Skeletal muscle satellite cell (primary cell): ENCODE measurements at regions not wholly inside any gene's neighbourhood (a gene's known extent, or its start where the extent isn't known, plus 50 kb on each side); places are given as distances from the start of the nearest gene placed in this dataset.

ENCODE experiments used
- H3K27me3 ChIP-seq: 2 replicates; pipeline ENCODE4 v1.7.0; 2013; ENCODE audit warnings: low read length; ENCODE audit not compliant: control insufficient read depth, insufficient read depth
- H3K36me3 ChIP-seq: 2 replicates; pipeline ENCODE4 v1.7.0; 2013; ENCODE audit warnings: mild to moderate bottlenecking, control low read depth, low read length; ENCODE audit not compliant: insufficient read depth
- H3K4me1 ChIP-seq: 2 replicates; pipeline ENCODE4 v1.7.0; 2013; ENCODE audit warnings: low read length; ENCODE audit not compliant: control insufficient read depth, insufficient read depth
- H3K4me2 ChIP-seq: 2 replicates; pipeline ENCODE4 v1.7.0; 2013; ENCODE audit warnings: mild to moderate bottlenecking, low read length
- H3K4me3 ChIP-seq: 2 replicates; pipeline ENCODE4 v1.7.0; 2013; ENCODE audit warnings: low read length
- H3K9ac ChIP-seq: 2 replicates; pipeline ENCODE4 v1.7.0; 2013; ENCODE audit warnings: mild to moderate bottlenecking, low read depth, low read length, moderate library complexity
- H3K9me3 ChIP-seq: replicated peaks from 2 replicates; pipeline ENCODE4 v1.7.0; 2013; ENCODE audit warnings: mild to moderate bottlenecking, control low read depth, low read length

GRCh38 chr6:4394786-4395185 lies 259.4 kb upstream of the ECI2 start:
- H3K4me2 ChIP-seq, result no peak overlapping the region
- no peaks in the 10 kb centered on the region for H3K36me3 ChIP-seq
- no peak overlapping the region for H3K9ac ChIP-seq
- H3K4me1 ChIP-seq, result peaks cover 7% of the 10 kb centered on the region
- no peaks in the 10 kb centered on the region for H3K9me3 ChIP-seq
- no peaks in the 10 kb centered on the region for H3K27me3 ChIP-seq
- no peak overlapping the region for H3K4me3 ChIP-seq

DNA sequence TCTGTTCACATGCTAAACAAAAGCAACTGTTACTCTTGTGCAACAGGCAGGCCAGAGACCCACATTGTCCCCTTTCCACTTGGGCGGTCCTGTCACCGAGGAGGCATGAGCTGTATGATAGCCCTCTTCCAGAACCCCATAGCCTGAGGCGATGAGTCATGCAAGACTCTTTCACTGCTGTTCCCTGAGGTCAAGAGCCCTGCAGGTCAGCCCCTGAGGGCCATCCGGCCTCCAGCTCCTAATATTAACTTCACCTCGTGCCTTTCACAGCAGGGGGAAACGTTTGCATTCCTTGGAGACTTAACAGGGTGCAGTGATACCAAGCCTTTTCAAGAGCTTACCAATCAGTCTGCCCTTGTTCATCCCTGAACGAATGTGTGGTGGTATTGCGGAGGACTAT lies 253.3 kb upstream of the ECI2 start:
- no peak overlapping the region for H3K9ac ChIP-seq
- peaks cover 10% of the 10 kb centered on the region for H3K9me3 ChIP-seq
- H3K27me3 ChIP-seq, result no peaks in the 10 kb centered on the region
- no peaks in the 10 kb centered on the region for H3K4me1 ChIP-seq
- no peak overlapping the region for H3K4me2 ChIP-seq
- no peak overlapping the region for H3K4me3 ChIP-seq
- no peaks in the 10 kb centered on the region for H3K36me3 ChIP-seq

DNA sequence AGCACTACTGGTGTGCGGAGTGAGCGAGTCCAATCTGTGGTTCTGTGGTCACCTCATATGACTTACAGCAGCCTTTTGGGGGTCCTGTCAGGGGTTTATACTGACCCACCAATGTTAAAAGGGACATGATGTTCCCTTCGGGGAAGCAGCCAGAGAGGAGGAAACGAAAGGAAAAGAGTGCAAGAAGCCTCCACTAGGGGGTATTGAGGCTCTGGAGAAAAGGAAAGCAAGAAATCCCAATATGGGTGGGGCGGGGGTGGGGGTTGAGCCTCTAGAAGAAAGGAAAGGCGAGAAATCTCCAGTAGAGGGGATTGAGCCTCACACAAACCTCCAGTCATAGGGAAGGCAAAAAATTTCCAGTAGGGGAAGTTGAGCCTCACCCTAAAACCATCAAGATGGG lies 249.3 kb upstream of the ECI2 start:
- H3K9ac ChIP-seq, result no peak overlapping the region
- no peaks in the 10 kb centered on the region for H3K27me3 ChIP-seq
- no peak overlapping the region for H3K4me2 ChIP-seq
- H3K4me3 ChIP-seq, result no peak overlapping the region
- no peaks in the 10 kb centered on the region for H3K4me1 ChIP-seq
- peaks cover 11% of the 10 kb centered on the region for H3K9me3 ChIP-seq
- no peaks in the 10 kb centered on the region for H3K36me3 ChIP-seq

DNA sequence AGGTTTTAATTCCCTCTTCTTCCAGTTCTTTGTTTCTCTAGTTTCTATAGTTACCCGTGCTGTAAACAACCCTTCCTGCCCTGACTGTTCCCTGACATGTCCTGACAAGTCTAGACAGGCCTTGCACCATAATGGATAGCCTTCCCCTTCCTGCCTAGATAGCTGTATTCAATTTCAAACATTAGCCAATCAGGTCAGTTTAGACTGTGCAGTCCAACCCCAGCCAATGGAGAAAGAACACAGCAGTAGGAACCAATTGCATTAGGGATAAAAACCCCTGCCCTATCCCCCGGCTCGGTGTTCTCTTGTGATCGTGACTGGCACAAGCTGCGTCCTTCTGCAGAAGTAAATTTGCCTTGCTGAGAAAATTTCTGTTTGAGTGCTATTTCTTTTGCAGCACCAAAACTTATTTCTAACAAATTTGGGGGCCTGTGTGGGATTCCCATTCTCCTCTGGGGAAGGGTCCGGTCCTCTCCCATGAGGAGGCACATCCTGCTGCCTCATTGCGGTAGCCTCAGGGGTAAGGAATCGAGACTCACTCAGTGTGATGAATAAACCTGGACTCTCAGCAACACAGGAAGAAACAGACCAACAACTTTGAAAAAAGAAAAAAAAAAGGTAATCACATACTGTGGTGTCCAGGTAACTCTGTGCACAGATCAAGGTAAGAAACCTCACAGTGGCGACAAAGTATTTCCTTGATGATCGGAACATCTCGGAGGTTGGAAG lies 248.7 kb upstream of the ECI2 start:
- Histone ChIP-seq H3K36me3 (no peaks in the 10 kb centered on the region), H3K4me2 (no peak overlapping the region), H3K4me3 (no peak overlapping the region), H3K9me3 (peaks cover 11% of the 10 kb centered on the region), H3K9ac (no peak overlapping the region), H3K4me1 (no peaks in the 10 kb centered on the region), H3K27me3 (no peaks in the 10 kb centered on the region)

- H3K4me2 ChIP-seq, result no peak overlapping the region
- peaks cover 2% of the 10 kb centered on the region for H3K27me3 ChIP-seq
- no peaks in the 10 kb centered on the region for H3K4me1 ChIP-seq
- no peaks in the 10 kb centered on the region for H3K36me3 ChIP-seq
- H3K9ac ChIP-seq, result no peak overlapping the region
- peaks cover 11% of the 10 kb centered on the region for H3K9me3 ChIP-seq
- no peak overlapping the region for H3K4me3 ChIP-seq
Measured at GRCh38 chr6:4382362-4382853, 247.0 kb upstream of the ECI2 start.

GRCh38 chr6:4381381-4381780 lies 246.0 kb upstream of the ECI2 start:
- no peak overlapping the region for H3K4me3 ChIP-seq
- H3K4me1 ChIP-seq, result no peaks in the 10 kb centered on the region
- H3K9ac ChIP-seq, result no peak overlapping the region
- no peak overlapping the region for H3K4me2 ChIP-seq
- no peaks in the 10 kb centered on the region for H3K36me3 ChIP-seq
- H3K27me3 ChIP-seq, result peaks cover 9% of the 10 kb centered on the region
- H3K9me3 ChIP-seq, result peaks cover 11% of the 10 kb centered on the region

GRCh38 chr6:4380881-4381281 lies 245.5 kb upstream of the ECI2 start:
- no peak overlapping the region for H3K4me3 ChIP-seq
- no peaks in the 10 kb centered on the region for H3K36me3 ChIP-seq
- no peaks in the 10 kb centered on the region for H3K4me1 ChIP-seq
- H3K9ac ChIP-seq, result no peak overlapping the region
- H3K4me2 ChIP-seq, result no peak overlapping the region
- peaks cover 11% of the 10 kb centered on the region for H3K9me3 ChIP-seq
- H3K27me3 ChIP-seq, result peaks cover 9% of the 10 kb centered on the region

DNA sequence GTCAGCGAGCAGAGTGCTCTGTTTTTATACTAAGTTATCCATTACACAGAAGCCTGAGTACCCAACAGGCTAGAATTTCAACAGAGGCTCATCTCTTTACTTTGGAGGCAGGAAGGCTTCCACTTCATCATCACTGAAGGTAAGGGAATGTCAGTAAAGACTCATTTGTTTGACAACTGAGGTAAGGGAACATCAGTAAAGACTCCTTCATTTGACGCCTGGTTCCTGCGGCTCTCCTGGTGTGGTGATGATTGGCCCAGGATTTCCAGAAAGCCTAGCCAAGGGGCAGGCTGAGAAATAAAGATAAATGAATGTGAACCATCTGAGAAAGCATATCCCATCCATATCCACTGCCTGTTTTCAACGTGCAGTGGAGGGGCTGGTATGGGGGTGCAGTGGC lies 244.6 kb upstream of the ECI2 start:
- peaks cover 9% of the 10 kb centered on the region for H3K27me3 ChIP-seq
- no peak overlapping the region for H3K4me2 ChIP-seq
- H3K4me1 ChIP-seq, result no peaks in the 10 kb centered on the region
- H3K9me3 ChIP-seq, result peaks cover 11% of the 10 kb centered on the region
- no peak overlapping the region for H3K9ac ChIP-seq
- H3K36me3 ChIP-seq, result no peaks in the 10 kb centered on the region
- no peak overlapping the region for H3K4me3 ChIP-seq

DNA sequence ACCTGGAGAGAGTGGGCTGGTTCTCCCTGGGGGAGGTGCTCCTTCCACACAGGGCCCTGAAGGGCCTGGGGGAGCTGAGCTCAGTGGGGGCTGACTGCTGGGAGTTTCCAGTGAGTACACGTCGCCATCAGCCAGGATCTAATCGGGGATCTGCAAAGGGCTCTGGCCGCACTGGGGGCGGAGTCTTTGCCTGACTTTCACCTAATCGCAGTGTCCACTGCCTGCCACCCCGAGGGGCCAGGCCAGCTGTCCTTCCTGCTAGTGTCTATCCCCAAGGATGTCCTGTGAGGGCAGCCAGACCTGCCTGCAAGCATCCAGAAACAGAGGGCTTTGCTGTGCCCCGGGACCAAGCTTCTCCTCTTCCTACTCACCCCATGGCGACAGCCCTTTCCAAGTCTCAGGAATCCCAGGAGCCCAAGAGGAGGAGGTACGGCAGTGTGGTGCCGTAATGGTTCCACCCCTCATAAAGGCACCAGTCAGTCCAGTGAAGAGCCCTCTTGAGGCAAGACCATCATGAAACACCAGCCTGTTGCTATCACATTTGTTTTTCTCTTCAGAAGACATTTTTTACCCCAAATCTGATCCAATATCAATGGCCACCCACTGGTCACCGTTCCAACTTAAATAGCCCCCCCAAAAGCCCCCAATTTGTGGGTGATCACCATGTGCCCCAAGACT lies 243.1 kb upstream of the ECI2 start:
- no peak overlapping the region for H3K4me3 ChIP-seq
- H3K36me3 ChIP-seq, result no peaks in the 10 kb centered on the region
- H3K9me3 ChIP-seq, result no peaks in the 10 kb centered on the region
- no peak overlapping the region for H3K4me2 ChIP-seq
- H3K4me1 ChIP-seq, result no peaks in the 10 kb centered on the region
- H3K9ac ChIP-seq, result no peak overlapping the region
- H3K27me3 ChIP-seq, result peaks cover 9% of the 10 kb centered on the region

- Histone ChIP-seq H3K4me3 (no peak overlapping the region), H3K36me3 (no peaks in the 10 kb centered on the region), H3K9ac (no peak overlapping the region), H3K27me3 (peaks cover 9% of the 10 kb centered on the region), H3K9me3 (no peaks in the 10 kb centered on the region), H3K4me1 (no peaks in the 10 kb centered on the region), H3K4me2 (no peak overlapping the region)
Measured at GRCh38 chr6:4377603-4378002, 242.2 kb upstream of the ECI2 start.

GRCh38 chr6:4374216-4374615 lies 238.8 kb upstream of the ECI2 start:
- Histone ChIP-seq H3K9ac (no peak overlapping the region), H3K4me2 (no peak overlapping the region), H3K4me3 (no peak overlapping the region), H3K4me1 (peaks cover 23% of the 10 kb centered on the region), H3K36me3 (no peaks in the 10 kb centered on the region), H3K9me3 (no peaks in the 10 kb centered on the region), H3K27me3 (peaks cover 9% of the 10 kb centered on the region)

DNA sequence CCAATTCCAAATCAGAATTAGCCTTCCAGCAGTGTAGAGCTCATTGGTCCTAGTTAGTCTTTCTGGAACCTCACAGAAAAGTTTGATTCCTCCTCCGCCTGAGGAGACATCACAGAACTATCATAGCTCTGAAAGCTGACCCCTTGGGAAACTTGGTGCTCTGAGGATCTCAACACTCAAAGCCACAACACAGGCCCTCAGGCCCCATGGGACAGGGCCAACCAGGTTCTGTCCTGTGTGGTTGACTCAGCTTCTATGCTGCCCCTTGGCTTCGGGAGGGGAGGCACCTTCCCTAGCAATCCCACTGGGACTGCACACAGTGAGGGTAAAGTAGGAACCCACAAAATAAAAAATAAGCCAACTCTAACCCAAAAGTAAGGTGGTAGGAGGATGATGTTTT lies 237.5 kb upstream of the ECI2 start:
- Histone ChIP-seq H3K4me3 (no peak overlapping the region), H3K4me2 (no peak overlapping the region), H3K9me3 (no peaks in the 10 kb centered on the region), H3K27me3 (peaks cover 9% of the 10 kb centered on the region), H3K4me1 (peaks cover 27% of the 10 kb centered on the region), H3K36me3 (no peaks in the 10 kb centered on the region), H3K9ac (no peak overlapping the region)
